Hematopoietic multipotent progenitor cell treated with erythropoietin and hydrocortisone succinate and interleukin-3 and kit ligand, for 6 days (in vitro differentiated cells): ENCODE measurements at regions not wholly inside any gene's neighbourhood (a gene's known extent, or its start where the extent isn't known, plus 50 kb on each side); places are given as distances from the start of the nearest gene placed in this dataset.
"Not testable (repeated sequence)": the region's sequence is repeated elsewhere in the genome, so short reads cannot be mapped to it uniquely, and the experiment has no call there.

Source experiments
- DNase-seq: peaks from one replicate; pipeline ENCODE4 v3.0.0-alpha.2; 2015

GRCh38 chr3:113377158-113377557 is 64.1 kb downstream of the CFAP44 start:
- no peak for DNase-seq

GRCh38 chr3:113374078-113374477 is 67.2 kb downstream of the CFAP44 start:
- no peak for DNase-seq

DNA sequence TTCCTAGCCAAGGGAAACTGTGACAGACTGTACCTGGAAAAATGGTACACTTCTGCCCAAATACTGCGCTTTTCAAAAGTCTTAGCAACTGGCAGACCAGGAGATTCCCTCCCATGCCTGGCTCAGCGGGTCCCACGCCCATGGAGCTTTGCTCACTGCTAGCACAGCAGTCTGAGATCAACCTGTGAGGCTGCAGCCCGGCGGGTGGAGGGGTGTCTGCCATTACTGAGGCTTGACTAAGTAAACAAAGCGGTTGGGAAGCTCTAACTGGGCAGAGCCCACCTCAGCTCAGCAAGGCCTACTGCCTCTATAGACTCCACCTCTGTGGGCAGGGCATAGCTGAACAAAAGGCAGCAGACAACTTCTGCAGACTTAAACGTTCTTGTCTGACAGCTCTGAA is 74.5 kb downstream of the CFAP44 start:
- not testable (repeated sequence) for DNase-seq

- DNase-seq: not testable (repeated sequence)
Measured at GRCh38 chr3:113355340-113355739, 86.0 kb downstream of the CFAP44 start.

GRCh38 chr3:113354307-113354706 is 87.0 kb downstream of the CFAP44 start:
- DNase-seq: no peak

GRCh38 chr3:113353678-113354077 is 87.6 kb downstream of the CFAP44 start:
- DNase-seq: no peak

DNA sequence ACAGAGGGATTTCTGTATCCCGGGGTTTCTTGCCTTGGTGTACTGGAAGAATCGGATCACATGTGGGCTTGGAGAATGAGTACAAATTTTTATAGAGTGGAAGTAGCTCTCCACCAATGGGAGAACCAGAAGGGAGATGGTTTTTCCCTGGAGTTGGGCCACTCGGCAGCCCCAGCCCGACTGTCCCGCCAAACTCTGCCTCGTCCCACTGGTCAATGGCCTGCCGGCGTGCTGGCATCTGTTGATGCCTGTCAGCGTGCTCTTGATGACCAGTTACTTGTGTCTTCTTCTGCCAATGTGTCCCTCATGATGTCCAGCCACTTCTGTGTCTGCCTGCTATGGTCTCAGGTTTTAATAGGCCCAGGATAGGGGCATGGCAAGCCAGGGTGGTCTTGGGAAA is 100.5 kb downstream of the CFAP44 start:
- no peak for DNase-seq

- peak; percentile 12 for DNase-seq
Measured at GRCh38 chr3:113339616-113340244, 101.6 kb downstream of the CFAP44 start.
